HG03196 (cell line): ENCODE measurements at regions not wholly inside any gene's neighbourhood (a gene's known extent, or its start where the extent isn't known, plus 50 kb on each side); places are given as distances from the start of the nearest gene placed in this dataset.
A peak's percentile ranks its signal among the peaks of the same experiment; 100 is the strongest.
"Not testable (repeated sequence)": the region's sequence is repeated elsewhere in the genome, so short reads cannot be mapped to it uniquely, and the experiment has no call there.

Experiments used
- ATAC-seq: cut with Tn5 transposase; IDR thresholded peaks from one replicate; pipeline ENCODE4 v1.9.1; 2021; ENCODE audit not compliant: unreplicated experiment

DNA sequence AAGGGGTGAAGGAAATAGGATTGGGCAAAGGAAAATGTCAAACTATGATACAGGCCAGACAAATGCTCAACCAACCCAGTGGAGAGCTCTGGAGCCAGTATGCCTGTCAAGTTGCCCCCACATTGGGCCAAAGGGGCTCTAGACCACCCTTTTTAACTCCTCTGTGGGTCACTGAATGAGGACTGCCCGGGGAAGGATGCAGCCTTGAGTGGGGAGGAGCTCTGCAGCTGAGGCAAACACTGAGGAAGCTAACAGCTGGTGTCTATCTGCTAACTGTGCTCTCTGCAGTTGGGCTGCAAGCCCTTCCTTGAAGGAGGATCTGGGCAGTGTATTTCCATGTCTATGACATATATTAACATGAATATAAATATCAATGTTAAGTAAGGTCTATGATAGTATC is 98.4 kb upstream of the PRSS16 start:
- ATAC-seq: no peak

DNA sequence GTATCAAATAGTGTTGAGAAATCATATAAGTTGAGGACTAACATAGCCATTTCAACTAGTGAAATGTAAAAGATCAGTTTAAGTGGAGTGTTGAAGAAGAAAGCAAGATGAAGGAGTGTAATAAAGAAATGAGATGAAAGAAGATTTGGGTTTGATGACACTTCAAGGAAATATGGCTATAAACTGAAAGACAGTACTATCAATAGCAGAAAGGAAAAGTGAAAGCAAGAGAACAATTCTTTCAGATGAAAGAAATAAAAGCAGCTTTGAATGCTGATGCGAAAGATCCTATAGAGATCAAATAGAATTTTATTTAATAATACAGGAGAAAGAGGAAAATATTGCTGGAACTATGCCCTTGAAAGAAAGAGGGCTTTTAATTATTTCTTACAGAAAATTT is 92.8 kb upstream of the PRSS16 start:
- ATAC-seq: no peak

DNA sequence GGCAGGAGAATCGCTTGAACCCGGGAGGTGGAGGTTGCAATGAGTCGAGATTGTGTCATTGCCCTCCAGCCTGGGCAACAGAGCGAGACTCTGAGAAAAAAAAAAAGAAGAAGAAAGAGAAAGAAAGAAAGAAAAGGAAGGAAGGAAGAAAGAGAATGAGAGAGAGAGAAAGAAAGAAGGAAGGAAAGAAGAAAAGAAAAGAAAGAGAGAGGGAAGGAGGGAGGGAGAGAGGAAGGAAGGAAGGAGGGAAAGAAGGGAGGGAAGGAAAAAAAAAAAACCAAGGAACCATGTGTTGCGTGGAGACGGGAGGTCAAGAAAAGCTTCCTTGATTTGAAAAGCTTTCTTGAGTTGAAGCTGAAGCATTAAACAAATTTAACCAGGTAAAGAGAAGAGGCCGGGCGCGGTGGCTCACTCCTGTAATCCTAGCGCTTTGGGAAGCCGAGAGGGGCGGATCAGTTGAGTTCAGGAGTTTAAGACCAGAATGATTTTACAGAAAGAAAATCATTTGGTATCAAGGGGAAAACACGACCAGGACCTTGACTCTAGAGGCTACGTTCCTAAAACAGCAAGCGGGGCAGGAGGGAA is 90.5 kb upstream of the PRSS16 start:
- no peak for ATAC-seq

DNA sequence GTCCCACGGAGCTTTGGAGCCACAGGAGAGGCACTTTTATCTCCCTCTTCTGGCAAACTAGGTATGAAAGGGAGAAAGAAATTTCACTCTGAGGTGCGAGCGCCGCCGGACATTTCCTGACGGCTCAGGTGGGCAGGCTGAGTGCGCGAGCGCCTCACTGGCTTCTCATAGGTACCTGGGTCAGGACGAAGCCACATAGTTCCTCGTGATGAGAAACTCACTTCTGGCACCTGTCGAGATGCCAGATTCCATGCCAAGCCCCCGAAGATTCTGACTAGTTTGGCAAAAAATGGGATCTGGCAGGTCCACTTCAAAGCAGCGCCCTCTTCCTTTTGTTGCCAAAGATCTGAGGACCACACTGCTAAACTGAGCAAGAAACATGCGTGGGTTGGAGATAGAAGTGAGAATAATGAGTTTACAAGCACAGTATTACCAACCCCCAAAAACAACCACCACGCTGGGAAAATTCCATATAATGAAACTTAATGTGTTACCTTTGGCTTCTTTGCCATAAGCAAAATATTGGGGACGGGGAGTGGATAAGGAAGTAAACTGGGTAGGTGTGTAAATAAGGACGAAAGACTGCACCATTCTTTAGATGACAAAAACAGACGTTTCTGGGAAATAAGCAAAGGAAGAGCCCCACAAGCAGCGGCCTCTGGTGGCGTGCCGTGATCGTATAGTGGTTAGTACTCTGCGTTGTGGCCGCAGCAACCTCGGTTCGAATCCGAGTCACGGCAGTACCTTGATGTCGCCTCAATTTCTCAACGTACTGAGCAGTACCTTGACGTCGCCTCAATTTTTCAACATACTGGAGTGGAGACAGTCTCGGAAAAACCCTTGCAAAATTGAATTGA is 89.8 kb upstream of the PRSS16 start:
- ATAC-seq: peak; percentile 47

DNA sequence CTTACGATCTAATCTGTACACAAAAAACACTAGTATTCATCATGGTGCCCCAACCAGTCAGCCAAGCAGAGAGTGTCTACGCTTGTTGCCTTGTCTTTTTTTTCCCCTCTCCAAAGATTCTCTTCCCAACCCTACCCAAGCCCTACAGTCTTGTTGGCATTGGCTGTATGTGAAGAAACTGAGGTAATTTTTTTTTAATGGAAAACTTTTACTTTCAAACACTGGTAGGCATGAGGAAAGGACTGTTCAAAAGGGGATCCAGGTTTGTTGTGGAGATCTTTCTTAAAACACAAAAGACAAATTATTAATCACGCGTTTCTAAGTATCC is 89.2 kb upstream of the PRSS16 start:
- ATAC-seq: no peak

DNA sequence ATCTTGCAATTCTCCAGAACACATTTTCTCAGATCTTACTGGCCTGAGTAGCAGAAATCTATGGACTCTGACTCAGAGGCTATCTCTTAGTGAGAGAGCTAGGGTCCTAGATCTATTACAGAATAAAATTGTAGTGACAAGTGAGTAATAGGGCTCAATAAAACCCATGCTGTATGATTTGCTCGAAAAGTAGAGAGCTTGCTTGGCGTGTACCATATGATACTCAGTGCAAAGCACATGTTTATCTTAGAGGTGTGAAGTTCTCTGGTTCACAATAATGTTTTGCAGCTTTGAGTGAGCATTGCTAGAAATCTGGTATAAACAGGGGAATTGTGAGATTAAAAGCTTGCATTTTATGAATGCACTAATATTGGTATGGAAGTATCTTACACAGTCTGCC is 87.8 kb upstream of the PRSS16 start:
- ATAC-seq: no peak

DNA sequence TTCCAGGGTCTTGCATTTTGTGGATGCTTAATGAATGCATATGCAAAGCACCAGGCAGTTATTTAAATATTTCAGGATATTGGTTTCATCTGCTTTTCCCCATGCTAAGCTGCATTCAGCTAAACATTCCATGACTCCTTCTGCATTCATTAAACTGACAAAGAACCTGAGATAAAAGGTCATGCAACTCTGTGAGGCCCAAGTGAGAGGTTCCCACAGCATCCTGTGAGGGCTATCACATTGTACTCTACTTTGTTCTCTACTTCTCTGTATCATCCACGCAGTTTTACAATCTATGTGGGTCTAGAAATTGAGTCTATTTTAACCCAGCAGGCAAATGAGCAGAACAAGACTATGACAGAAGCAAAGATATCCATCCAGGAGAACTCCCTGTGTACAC is 86.4 kb upstream of the PRSS16 start:
- ATAC-seq: no peak

DNA sequence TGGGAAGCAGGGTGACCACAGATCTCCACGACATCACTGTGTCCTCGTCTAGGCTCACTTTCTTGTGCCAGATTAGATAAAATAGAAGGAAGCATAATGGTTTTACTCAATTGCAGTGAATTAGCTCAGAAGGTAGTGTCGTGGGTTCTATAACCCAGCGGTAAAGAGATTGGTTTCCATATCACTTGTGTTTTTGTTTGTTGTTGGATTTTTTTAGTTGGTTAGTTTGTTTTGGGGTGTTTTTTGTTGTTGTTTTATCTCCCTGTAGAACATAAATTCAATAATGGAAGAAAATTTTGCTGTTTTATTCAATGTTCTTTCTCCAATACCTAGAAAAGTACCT is 85.9 kb upstream of the PRSS16 start:
- ATAC-seq: no peak

DNA sequence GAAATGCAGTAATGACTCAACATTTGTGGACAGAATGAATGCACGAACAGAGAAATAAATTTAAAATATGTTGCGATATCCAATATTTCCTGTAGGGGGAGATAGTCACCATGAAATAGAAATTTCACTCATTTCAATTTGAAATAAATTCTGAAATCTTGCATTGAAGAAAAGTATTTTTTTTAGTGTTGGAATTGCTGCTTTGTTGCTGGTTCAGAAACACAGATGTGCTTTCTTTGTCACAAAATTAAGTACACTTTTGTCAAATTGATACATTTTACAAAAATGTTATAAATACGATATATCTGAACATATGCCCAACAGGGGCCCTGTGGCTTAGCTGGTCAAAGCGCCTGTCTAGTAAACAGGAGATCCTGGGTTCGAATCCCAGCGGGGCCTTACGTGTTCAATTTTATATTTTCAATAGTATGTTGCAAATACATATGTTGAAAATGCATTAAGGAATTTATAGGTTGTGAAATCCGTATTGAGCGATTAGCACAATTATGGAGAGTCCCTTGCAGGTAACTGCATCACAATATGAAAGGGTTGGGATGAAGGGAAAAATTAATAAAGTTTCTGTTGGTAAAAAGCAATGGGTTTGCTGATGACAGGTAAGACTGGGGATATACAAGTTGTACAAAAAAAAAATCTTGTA is 85.4 kb upstream of the PRSS16 start:
- no peak for ATAC-seq

DNA sequence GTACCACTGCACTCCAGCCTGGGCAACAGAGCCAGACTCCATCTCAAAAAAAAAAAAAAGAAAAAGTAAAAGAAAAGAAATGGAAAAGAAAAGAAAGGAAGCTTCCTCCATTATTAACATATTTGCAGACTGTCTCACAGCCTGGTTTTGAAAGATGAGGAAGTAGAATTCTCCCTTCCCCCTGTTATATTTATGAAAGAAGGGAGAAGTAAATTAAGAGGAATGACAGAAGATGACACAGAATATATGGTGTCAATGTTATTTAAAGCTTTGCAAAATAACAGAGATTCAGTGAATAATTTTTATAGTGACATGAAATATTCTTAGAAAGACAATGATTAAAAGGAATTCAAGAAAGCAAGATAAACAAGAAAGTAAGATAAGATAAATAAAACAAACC is 83.7 kb upstream of the PRSS16 start:
- ATAC-seq: no peak

DNA sequence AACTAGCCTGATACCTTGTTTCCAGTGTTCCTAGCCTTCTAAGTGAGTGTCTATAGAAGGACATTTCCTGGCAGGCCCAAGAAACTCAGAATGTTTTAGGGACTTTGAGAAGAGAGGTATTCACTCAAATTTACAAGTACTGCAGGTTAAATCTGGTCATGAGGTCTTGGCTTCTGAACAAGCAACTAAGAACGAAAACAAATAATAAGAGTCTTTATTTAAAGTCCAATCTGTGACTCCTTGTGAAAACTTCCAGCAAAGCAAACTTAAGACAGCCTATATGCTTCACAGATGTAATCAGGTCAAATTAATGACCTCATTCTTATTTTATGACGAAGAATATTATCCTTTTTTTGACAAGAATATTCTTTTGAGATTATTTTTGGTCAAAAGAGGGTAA is 79.4 kb upstream of the PRSS16 start:
- ATAC-seq: no peak

DNA sequence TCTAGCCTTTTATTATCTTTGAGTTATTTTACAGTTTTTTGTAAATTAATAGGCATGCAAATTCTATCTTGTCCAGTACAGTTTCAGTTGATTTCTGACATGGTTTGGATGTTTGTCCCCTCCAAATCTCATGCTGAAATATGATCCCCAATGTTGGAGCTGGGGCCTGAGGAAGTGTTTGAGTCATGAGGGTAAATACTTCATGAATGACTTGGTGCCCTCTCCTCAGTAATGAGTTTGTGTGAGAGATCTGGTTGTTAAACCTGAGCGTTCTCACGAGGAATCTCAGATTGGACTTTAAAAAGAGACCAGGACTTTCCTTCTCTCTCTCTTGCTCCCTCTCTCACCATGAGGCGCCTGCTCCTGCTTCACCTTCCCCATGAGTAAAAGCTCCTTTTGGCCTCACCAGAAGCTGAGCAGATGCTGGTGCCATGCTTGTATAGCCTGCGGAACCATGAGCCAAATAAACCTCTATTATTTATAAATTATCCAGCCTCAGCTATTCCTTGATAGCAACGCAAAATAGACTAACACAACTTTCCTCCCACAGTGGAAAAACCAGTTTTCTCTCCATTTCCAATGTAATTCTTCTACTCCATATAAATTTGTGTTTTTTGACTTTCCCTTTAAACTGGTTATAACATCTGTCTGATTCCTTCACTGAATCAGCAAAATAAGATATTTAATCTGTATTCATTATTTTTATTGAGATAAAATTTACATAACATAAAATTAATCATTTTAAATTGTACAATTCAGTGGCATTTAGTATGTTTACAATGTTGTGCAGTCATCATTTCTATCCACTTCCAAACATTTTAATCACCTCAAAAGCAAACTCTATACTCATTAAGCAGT is 78.7 kb upstream of the PRSS16 start:
- no peak for ATAC-seq

DNA sequence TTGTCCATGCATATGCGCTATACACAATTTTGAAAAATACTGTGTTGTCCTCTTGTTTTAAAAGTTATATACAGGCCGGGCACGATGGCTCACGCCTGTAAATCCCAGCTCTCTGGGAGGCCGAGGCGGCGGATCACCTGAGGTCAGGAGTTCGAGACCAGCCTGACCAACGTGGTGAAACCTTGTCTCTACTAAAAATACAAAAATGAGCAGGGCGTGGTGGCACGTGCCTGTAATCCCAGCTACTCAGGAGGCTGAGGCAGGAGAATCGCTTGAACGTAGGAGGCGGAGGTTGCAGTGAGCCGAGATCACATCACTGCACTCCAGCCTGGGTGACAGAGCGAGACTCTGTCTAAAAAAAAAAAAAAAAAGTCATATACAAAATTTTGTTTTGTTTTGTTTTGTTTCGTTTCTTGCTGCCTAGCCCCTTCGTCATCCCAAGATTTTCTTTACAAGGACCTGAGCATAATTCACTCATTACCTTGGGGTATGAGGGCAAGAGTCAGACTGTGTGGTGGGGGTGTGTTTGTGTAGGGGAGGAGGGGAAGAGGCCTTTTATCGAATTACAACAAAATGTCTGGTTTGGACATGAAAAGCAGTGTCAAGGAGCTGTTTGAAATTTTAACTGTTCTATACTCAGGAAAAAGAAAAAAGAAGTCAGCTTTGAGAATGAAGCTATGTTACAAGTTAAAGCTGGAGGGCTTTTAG is 74.8 kb upstream of the PRSS16 start:
- ATAC-seq: not testable (repeated sequence)

DNA sequence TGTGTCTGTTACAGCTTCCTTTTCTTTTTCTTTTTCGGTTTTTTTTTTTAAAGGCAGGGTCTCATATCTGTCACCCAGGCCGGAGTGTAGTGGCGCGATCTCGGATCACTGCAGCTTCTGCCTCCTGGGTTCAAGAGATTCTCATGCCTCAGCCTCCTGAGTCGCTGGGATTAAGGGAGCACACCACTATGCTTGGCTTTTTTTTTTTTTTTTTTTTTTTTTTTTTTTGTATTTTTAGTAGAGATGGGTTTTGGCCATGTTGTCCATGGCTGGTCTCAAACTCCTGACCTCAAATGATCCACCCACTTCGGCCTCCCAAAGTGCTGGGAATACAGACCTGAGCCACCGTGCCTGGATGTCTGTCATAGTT is 74.3 kb upstream of the PRSS16 start:
- not testable (repeated sequence) for ATAC-seq

DNA sequence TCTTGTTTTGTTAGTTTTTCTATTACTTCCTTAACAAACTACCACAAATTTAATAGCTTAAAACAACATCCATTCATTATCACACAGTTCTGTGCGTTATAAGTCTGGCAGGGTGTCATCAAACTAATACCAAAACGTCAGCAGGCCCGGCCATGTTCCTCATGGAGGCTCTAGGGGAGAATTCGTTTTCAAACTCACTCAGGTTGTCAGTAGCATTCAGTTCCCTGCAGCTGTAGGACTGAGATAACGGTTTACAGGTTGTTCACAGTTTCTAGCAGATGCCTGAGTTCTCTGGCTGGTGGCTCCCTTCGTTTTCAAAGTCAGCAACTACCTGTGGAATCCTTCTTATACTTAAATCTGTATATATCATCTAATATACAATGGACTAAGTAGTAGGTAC is 72.5 kb upstream of the PRSS16 start:
- ATAC-seq: no peak

DNA sequence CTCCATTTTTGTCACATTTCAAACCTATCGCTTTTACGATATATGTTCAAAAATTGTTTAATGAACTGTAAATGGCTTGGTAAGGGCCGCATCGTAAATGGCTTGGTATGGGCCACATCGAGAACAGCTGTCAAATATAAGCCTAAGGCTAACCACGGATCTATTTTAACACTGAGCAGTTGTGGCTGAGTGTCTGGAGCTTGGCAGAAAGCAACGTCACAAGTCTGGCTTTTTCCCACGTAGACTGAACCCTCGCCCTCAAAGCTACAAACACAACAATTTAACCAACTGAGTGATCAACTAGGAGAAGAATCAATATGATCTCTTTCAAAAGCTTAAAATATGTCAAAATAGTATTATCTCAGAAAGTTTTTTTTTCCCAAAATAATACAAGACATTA is 71.4 kb upstream of the PRSS16 start:
- no peak for ATAC-seq

DNA sequence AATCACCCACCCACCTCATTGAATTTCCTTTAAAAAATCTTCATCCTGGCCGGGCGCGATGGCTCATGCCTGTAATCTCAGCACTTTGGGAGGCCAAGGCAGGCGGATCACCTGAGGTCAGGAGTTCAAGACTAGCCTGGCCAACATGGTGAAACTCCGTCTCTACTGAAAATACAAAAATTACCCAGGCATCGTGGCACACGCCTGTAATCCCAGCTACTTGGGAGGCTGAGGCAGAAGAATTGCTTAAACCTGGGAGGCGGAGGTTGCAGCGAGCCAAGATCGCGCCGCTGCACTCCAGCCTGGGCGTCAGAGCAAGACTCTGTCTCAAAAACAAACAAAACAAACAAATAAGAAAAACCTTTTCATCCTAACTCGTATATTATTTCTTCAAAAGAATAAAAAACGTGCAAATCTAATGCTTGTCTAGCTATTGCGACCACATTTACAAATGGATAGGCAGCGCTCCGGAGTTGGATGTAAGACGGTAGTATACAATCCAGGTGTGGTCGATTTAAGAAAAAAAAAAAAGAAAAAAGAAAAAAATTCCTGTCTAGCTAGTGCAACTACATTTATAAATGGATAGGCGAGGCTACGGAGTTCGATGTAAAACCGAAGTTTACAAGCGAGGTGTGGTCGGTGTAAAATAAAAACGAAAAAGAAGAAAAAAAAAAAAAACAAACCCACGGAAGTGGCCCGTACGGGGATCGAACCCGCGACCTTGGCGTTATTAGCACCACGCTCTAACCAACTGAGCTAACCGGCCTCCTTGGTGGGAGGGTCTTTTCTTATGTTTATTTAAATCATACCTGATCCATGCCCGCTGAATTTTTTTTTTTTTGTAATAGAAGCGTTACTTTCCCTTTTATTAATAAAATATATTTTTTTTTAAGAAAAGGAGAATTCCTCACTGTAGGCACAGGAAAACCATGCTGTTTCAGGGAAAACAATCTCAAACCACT is 70.7 kb upstream of the PRSS16 start:
- no peak for ATAC-seq

DNA sequence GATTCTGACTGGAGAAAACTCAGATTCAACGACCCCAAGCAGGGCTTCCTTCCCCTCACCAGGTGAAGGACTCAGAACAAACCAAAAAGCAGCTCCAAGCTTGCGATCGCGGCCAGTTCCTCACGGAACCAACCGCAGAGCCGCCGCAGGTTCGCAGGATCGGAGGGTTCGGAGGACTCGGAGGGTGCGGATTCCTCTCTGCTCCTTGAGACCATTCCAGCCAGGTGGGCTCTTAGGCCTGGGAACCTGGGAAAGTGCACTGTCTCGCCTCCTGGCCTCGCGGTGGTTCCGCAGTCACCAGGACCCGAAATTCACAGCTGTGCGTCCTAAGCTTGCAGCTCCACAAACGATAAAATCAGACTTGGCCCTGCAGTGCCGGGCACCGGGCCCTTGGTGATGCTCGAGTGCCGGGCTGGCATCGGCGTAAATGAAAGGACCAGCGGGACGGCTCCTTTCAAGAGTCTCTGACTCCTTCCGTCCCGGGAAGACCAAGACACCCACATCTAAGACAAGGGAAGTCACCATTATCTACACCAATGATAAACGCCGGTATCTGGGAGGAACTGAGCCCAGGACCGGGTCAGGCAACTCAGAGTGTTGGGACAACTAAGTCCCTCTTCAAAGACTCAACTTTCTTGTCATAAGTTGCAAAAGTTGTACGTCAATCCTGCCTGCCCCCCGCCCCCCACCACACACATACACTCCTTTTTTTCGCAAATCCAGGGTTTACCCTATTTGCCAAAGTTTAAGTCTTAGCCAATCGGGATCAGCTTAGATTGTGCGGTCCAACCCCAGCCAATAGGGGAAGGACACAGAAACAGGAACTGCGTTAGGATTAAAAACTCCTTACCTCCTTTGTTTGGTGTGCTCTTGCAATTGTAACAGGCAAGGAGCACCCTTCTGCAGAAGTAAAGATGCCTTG is 69.8 kb upstream of the PRSS16 start:
- peak; percentile 74 for ATAC-seq

DNA sequence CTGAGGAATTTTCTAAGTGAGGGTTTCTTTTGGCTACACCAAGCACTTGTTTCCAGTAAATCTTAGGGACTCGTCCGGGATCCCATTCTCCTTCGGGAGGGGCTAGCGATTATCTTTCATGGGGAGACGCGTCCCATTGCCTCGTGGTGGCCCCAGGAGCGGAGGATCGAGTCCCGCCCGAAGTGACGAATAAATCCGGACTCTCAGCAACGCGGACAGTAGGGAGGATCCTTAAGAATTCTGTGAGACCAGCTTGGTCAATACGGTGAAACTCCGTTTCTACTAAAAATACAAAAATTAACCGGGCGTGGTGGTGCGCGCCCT is 69.1 kb upstream of the PRSS16 start:
- no peak for ATAC-seq
